ENCODE measurements at regions not wholly inside any gene's neighbourhood (a gene's known extent, or its start where the extent isn't known, plus 50 kb on each side); places are given as distances from the start of the nearest gene placed in this dataset.

GRCh38 chr14:65934070-65934435 lies 521.5 kb downstream of the FUT8 start:
- no peaks in the 10 kb centered on the region for H3K79me2 ChIP-seq (ENCODE audit: insufficient read depth, low read depth)
- H3K4me1 ChIP-seq (ENCODE audit: low read depth, poor library complexity, severe bottlenecking), result no peaks in the 10 kb centered on the region
- no peaks in the 10 kb centered on the region for H3K36me3 ChIP-seq (ENCODE audit: insufficient read depth)
- no peak overlapping the region for H3K9ac ChIP-seq
- no peaks in the 10 kb centered on the region for H4K20me1 ChIP-seq (ENCODE audit: insufficient read depth)
- no peak overlapping the region for H2AFZ ChIP-seq (ENCODE audit: low read depth)
- H3K4me3 ChIP-seq (IDR thresholded peaks at IDR 0.05; ENCODE audit: insufficient read depth, low read depth, low read length), result no peak overlapping the region
- no peak overlapping the region for H3K27ac ChIP-seq
- no peak overlapping the region for H3K4me2 ChIP-seq
- H3K27me3 ChIP-seq (ENCODE audit: insufficient read depth, low read depth), result no peaks in the 10 kb centered on the region
- TF ChIP-seq, protein P1, sequence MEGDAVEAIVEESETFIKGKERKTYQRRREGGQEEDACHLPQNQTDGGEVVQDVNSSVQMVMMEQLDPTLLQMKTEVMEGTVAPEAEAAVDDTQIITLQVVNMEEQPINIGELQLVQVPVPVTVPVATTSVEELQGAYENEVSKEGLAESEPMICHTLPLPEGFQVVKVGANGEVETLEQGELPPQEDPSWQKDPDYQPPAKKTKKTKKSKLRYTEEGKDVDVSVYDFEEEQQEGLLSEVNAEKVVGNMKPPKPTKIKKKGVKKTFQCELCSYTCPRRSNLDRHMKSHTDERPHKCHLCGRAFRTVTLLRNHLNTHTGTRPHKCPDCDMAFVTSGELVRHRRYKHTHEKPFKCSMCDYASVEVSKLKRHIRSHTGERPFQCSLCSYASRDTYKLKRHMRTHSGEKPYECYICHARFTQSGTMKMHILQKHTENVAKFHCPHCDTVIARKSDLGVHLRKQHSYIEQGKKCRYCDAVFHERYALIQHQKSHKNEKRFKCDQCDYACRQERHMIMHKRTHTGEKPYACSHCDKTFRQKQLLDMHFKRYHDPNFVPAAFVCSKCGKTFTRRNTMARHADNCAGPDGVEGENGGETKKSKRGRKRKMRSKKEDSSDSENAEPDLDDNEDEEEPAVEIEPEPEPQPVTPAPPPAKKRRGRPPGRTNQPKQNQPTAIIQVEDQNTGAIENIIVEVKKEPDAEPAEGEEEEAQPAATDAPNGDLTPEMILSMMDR (conservative IDR thresholded peaks at IDR 0.05; ENCODE audit: low read depth, low read length), result no peak

DNA sequence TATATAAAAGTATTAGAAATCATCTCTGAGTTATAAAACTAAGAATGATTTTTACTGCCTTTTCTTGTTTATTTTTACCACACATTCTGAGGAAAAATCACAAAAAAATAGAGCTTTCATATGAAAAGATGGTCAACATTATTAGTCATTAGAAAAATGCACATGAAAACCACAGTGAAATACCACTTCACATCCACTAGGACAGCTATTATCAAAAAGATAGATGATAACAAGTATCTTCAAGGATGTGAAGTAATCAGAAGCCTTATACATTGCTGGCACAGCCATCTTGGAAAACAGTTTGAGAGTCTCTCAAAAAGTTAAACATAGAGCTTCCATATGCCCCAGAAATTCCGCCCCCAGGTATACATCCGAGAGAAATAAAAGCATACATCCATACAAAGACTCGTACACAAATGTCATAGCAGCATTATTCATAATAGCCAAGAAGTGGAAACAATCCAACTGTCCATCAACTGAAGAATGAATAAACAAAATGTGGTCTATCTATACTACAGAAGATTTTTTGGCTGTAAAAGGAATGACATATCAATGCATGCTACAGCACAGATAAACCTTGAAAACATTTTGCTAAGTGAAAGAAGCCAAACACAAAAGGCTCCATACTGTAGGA lies 523.9 kb downstream of the FUT8 start:
- no peaks in the 10 kb centered on the region for H4K20me1 ChIP-seq (ENCODE audit: insufficient read depth)
- no peak overlapping the region for H3K9ac ChIP-seq
- no peaks in the 10 kb centered on the region for H3K27me3 ChIP-seq (ENCODE audit: insufficient read depth, low read depth)
- no peaks in the 10 kb centered on the region for H3K79me2 ChIP-seq (ENCODE audit: insufficient read depth, low read depth)
- no peaks in the 10 kb centered on the region for H3K4me1 ChIP-seq (ENCODE audit: low read depth, poor library complexity, severe bottlenecking)
- no peaks in the 10 kb centered on the region for H3K36me3 ChIP-seq (ENCODE audit: insufficient read depth)
- no peak overlapping the region for H3K4me2 ChIP-seq
- TF ChIP-seq, protein P1 (conservative IDR thresholded peaks at IDR 0.05; ENCODE audit: low read depth, low read length), result no peak
- H3K27ac ChIP-seq, result no peak overlapping the region
- no peak overlapping the region for H2AFZ ChIP-seq (ENCODE audit: low read depth)
- no peak overlapping the region for H3K4me3 ChIP-seq (IDR thresholded peaks at IDR 0.05; ENCODE audit: insufficient read depth, low read depth, low read length)

DNA sequence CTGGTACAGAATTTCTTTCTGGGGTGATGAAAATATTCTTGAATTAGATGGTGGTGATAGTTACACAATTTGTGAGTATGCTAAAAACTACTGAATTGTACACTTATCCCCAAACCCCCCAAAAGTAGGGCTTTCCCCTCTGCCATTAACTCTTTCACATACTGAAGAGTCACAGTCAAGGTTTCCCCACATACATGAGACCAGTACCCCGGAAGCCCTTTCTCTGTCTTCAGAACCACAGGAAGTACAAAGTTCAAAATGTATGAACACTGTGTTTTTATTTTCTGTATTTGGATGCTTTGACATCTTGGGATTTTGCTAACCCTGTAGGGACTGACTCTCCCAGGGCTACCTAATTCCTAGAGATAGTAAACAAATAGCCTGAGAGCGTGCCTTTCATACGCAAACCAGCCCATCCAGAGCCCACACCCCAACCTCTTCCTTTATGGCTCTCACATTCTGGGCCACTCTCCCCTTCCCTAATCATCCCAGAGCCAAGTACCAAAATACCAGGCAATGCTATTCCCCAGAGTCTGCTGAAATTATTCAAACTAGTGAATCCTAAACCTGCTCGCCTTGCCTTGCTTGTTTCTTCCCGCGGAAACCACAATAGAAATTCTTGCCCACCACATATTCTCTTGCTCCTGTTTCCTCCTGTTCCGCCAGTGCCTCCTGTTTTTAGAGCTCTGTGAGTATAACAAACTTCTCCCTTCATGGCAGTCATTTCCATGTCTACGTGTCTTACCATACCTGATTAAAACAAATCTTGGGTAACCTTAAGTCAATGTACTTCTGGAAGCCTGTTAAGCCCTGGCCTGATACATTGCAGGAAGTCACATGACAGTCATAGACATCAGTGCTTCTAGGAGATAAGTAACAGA lies 524.8 kb downstream of the FUT8 start:
- no peaks in the 10 kb centered on the region for H3K27me3 ChIP-seq (ENCODE audit: insufficient read depth, low read depth)
- no peak overlapping the region for H3K4me2 ChIP-seq
- no peak overlapping the region for H3K9ac ChIP-seq
- no peak overlapping the region for H3K27ac ChIP-seq
- no peaks in the 10 kb centered on the region for H4K20me1 ChIP-seq (ENCODE audit: insufficient read depth)
- TF ChIP-seq, protein P1 (conservative IDR thresholded peaks at IDR 0.05; ENCODE audit: low read depth, low read length), result no peak
- H2AFZ ChIP-seq (ENCODE audit: low read depth), result no peak overlapping the region
- no peak overlapping the region for H3K4me3 ChIP-seq (IDR thresholded peaks at IDR 0.05; ENCODE audit: insufficient read depth, low read depth, low read length)
- H3K4me1 ChIP-seq (ENCODE audit: low read depth, poor library complexity, severe bottlenecking), result no peaks in the 10 kb centered on the region
- no peaks in the 10 kb centered on the region for H3K36me3 ChIP-seq (ENCODE audit: insufficient read depth)
- H3K79me2 ChIP-seq (ENCODE audit: insufficient read depth, low read depth), result no peaks in the 10 kb centered on the region

DNA sequence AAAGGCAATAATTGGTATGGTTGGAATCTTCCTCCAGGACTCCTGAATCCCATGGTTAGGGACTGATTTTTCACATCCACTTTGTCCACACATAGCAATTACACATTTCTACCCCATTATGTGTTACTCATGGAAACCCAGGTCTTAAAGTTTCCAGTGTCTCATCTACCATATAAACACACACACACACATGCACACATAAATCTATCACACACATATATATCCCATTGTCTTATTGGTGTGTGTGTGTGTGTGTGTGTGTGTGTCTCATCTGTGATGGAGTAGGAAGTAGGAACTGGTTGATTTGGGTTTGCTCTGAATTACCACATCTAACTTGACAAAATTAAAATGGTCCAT lies 525.4 kb downstream of the FUT8 start:
- Histone ChIP-seq H3K36me3 (ENCODE audit: insufficient read depth) (no peaks in the 10 kb centered on the region), H2AFZ (ENCODE audit: low read depth) (no peak overlapping the region), H3K4me2 (no peak overlapping the region), H3K4me3 (IDR thresholded peaks at IDR 0.05; ENCODE audit: insufficient read depth, low read depth, low read length) (no peak overlapping the region), H3K27ac (no peak overlapping the region), H3K4me1 (ENCODE audit: low read depth, poor library complexity, severe bottlenecking) (no peaks in the 10 kb centered on the region), H3K27me3 (ENCODE audit: insufficient read depth, low read depth) (no peaks in the 10 kb centered on the region), H3K9ac (no peak overlapping the region), H3K79me2 (ENCODE audit: insufficient read depth, low read depth) (no peaks in the 10 kb centered on the region), H4K20me1 (ENCODE audit: insufficient read depth) (no peaks in the 10 kb centered on the region)
- TF ChIP-seq, protein P1 (conservative IDR thresholded peaks at IDR 0.05; ENCODE audit: low read depth, low read length), result no peak

Measured in KMS-11 (cell line).